H7 (cell line): ENCODE measurements at regions not wholly inside any gene's neighbourhood (a gene's known extent, or its start where the extent isn't known, plus 50 kb on each side); places are given as distances from the start of the nearest gene placed in this dataset.
"Not testable (repeated sequence)": the region's sequence is repeated elsewhere in the genome, so short reads cannot be mapped to it uniquely, and the experiment has no call there.

Source experiments
- DNase-seq: peaks from one replicate; pipeline ENCODE4 v3.0.0; 2012
- H3K27me3 ChIP-seq: 2 replicates; pipeline ENCODE4 v1.6.0; 2011; ENCODE audit warnings: mild to moderate bottlenecking, low read length; ENCODE audit not compliant: control insufficient read depth, insufficient read depth
- H3K36me3 ChIP-seq: replicated peaks from 2 replicates; pipeline ENCODE4 v1.5.1; 2011; ENCODE audit warnings: low read length; ENCODE audit not compliant: control insufficient read depth, insufficient read depth
- H3K4me3 ChIP-seq: 2 replicates; pipeline ENCODE4 v1.5.1; 2011; ENCODE audit warnings: low read depth, mild to moderate bottlenecking, control low read depth, low read length, moderate library complexity; ENCODE audit not compliant: insufficient read depth

DNA sequence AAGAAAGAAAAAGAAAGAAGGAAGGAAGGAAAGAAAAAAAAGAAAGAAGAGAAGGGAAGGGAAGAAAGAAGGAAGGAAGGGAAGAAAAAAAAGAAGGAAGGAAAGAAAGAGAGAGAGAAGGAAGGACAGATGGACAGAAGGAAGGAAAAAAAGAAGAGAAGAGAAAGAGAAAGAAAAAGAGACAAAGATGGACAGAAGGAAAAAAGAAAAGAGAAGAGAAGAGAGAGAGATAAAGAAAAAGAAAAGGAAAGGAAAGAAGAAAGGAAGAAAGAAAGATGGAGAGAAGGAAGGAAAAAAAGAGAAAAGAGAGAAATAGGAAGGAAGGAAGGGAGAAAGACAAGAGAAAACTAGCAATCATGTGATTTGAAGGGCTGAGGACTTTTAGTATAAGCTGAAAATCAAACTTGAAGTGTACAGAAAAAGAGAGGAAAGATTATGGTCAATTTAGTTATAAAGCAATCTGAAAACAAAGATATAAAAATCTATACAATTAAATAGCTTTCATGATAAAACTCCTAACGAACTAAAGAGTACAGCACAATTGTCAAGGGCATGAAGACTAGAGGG is 115.3 kb downstream of the LTN1 start:
- DNase-seq = no peak
- Histone ChIP-seq H3K27me3 (no peaks in the 10 kb centered on the region), H3K4me3 (no peak overlapping the region), H3K36me3 (peaks cover 10% of the 10 kb centered on the region)

GRCh38 chr21:28875078-28875477 is 117.6 kb downstream of the LTN1 start:
- no peak for DNase-seq
- no peak overlapping the region for H3K4me3 ChIP-seq
- no peaks in the 10 kb centered on the region for H3K27me3 ChIP-seq
- peaks cover 4% of the 10 kb centered on the region for H3K36me3 ChIP-seq

DNA sequence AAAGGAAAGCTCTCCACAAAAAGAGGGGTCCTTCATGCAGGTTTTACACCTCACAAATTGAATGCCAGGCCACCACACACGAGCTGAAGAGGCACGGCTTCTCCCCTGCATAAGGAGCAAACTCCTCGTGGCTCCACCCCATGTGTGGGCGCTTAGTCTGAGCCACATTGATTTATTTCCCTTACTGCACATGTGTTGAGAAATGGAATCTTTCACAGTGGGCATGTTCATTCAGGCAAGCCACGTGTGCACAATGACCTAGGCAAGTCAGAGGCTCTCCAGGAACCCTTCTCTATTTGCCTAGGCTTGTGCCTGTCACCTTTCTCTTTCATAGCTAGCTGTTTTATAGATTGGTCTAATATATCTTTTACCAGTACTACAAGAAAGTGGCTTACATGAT is 120.5 kb downstream of the LTN1 start:
- no peak for DNase-seq
- Histone ChIP-seq H3K4me3 (no peak overlapping the region), H3K27me3 (no peaks in the 10 kb centered on the region), H3K36me3 (peaks cover 4% of the 10 kb centered on the region)

GRCh38 chr21:28871388-28872010 is 121.2 kb downstream of the LTN1 start:
- H3K36me3 ChIP-seq = peaks cover 4% of the 10 kb centered on the region
- no peak for DNase-seq
- H3K4me3 ChIP-seq = no peak overlapping the region
- no peaks in the 10 kb centered on the region for H3K27me3 ChIP-seq

- no peaks in the 10 kb centered on the region for H3K27me3 ChIP-seq
- no peak for DNase-seq
- no peak overlapping the region for H3K4me3 ChIP-seq
- no peaks in the 10 kb centered on the region; the same call in 1 of the 2 replicates for H3K36me3 ChIP-seq
Measured at GRCh38 chr21:28867401-28867800, 125.3 kb downstream of the LTN1 start.

DNA sequence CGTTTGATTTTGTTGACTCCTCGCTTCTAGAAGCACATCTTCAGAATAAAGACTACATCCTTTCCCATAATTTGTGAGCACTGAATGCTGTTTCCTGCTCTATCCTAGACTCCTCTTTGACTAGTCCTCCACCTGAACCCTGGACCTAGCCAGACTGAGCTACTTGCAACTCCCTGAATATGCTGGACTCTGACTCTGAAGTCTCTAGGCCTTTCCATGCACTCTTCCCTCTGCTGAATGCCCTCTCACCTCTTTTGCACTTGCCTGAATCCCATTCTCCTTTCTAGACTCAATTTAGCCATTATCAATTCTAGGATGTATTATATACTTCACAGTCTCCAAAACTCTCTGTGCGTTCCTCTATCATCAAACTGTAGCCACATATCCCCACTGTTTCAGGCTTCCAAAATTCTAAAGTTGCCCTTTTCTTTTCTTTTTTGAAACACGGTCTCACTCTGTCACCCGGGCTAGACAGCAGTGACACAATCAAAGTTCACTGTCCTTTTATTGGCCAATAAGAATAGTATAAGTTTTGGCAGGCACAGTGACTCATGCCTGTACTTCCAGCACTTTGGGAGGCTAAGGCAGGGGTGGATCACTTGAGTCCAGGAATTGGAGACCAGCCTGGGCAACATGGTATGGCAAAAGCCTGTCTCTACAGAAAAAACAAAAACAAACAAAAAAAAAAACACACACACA is 127.0 kb downstream of the LTN1 start:
- no peaks in the 10 kb centered on the region for H3K36me3 ChIP-seq
- no peak for DNase-seq
- H3K27me3 ChIP-seq = no peaks in the 10 kb centered on the region
- H3K4me3 ChIP-seq = no peak overlapping the region

- Histone ChIP-seq H3K36me3 (no peaks in the 10 kb centered on the region), H3K27me3 (no peaks in the 10 kb centered on the region), H3K4me3 (no peak overlapping the region)
- DNase-seq = no peak
Measured at GRCh38 chr21:28858424-28858823, 134.3 kb downstream of the LTN1 start.

- no peak overlapping the region for H3K4me3 ChIP-seq
- H3K36me3 ChIP-seq = no peaks in the 10 kb centered on the region
- H3K27me3 ChIP-seq = no peaks in the 10 kb centered on the region
- no peak for DNase-seq
Measured at GRCh38 chr21:28857752-28858151, 134.9 kb downstream of the LTN1 start.

GRCh38 chr21:28856588-28857250 is 136.0 kb downstream of the LTN1 start:
- DNase-seq = peak; percentile 10

GRCh38 chr21:28852706-28853105 is 140.0 kb downstream of the LTN1 start:
- H3K4me3 ChIP-seq = no peak overlapping the region
- no peaks in the 10 kb centered on the region for H3K36me3 ChIP-seq
- no peak for DNase-seq
- no peaks in the 10 kb centered on the region for H3K27me3 ChIP-seq

More at GRCh38 chr21:28856588-28857250, 136.0 kb downstream of the LTN1 start:
- no peak overlapping the region for H3K4me3 ChIP-seq
- no peaks in the 10 kb centered on the region for H3K27me3 ChIP-seq
- no peaks in the 10 kb centered on the region for H3K36me3 ChIP-seq

GRCh38 chr21:28851645-28852044 is 141.0 kb downstream of the LTN1 start:
- no peak for DNase-seq
- Histone ChIP-seq H3K36me3 (no peaks in the 10 kb centered on the region), H3K4me3 (no peak overlapping the region), H3K27me3 (no peaks in the 10 kb centered on the region)

GRCh38 chr21:28839237-28839636 is 153.4 kb downstream of the LTN1 start:
- DNase-seq, H3K36me3 ChIP-seq, H3K4me3 ChIP-seq, H3K27me3 ChIP-seq: not testable (repeated sequence)

DNA sequence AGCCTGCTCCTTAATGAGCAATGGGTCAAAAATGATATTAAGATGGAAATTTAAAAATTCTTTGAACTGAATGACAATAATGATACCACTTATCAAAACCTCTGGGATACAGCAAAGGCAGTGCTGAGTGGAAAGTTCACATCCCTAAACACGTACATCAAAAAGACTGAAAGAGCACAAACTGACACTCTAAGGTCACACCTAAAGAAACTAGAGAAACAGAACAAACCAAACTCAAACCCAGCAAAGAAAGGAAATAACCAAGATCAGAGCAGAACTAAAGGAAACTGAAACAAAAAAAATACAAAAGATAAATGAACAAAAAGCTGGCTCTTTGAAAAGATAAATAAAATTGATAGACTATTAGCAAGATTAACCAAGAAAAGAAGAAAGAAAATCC is 155.3 kb downstream of the LTN1 start:
- H3K4me3 ChIP-seq, H3K27me3 ChIP-seq, H3K36me3 ChIP-seq, DNase-seq: not testable (repeated sequence)

GRCh38 chr21:28836588-28836987 is 156.1 kb downstream of the LTN1 start:
- H3K36me3 ChIP-seq, H3K4me3 ChIP-seq, DNase-seq, H3K27me3 ChIP-seq: not testable (repeated sequence)
